Endothelial cell of umbilical vein (primary cell): ENCODE measurements at regions not wholly inside any gene's neighbourhood (a gene's known extent, or its start where the extent isn't known, plus 50 kb on each side); places are given as distances from the start of the nearest gene placed in this dataset.

Experiments
- BruUV-seq: library from RNA; stranded (reverse); fragments of 400-500 nt; replicated peaks from 2 replicates; lab custom pipeline; 2021; lab: Mats Ljungman, UMichigan
- CTCF ChIA-PET: fragments of 300-600, 350-600 bp; sonication (Branson Sonifier 250); formaldehyde crosslinking; loops from one replicate; lab custom pipeline; 2021; ENCODE audit warnings: antibody characterized with exemption, inconsistent platforms; lab: Charles Lee
- POLR2A ChIA-PET: fragments of 300-600, 350-600 bp; sonication (Branson Sonifier 250); formaldehyde crosslinking; loops from one replicate; lab custom pipeline; 2021; ENCODE audit warnings: antibody characterized with exemption, inconsistent platforms; lab: Charles Lee
- DNase-seq: peaks from one replicate; pipeline ENCODE4 v3.0.0-alpha.2; 2011; ENCODE audit warnings: low read depth, low spot score
- FAIRE-seq: peaks from 2 replicates; lab custom pipeline; 2011; peaks lifted over from hg19 to GRCh38; lab: Jason Lieb, UNC
- H2AFZ ChIP-seq: 2 replicates; pipeline ENCODE4 v1.6.0; 2012; ENCODE audit warnings: low read depth, low read length, control low read depth, inconsistent platforms
- H3K27ac ChIP-seq: 2 replicates; pipeline ENCODE4 v1.5.1; 2011; ENCODE audit warnings: low read depth, mild to moderate bottlenecking, control low read depth, low read length, moderate library complexity; ENCODE audit not compliant: insufficient read depth
- H3K27me3 ChIP-seq, 2 experiments: 2 replicates each; pipeline versions ENCODE4 v1.6.0 to v1.6.1; 2011; ENCODE audit warnings: low read length in 2 of 2, mixed read lengths in 1 of 2; ENCODE audit not compliant: control insufficient read depth in 2 of 2, insufficient read depth in 2 of 2
- H3K36me3 ChIP-seq, 2 experiments: 2 replicates in 1 of 2; 3 replicates in 1 of 2; pipeline ENCODE4 v1.5.1; 2011; ENCODE audit warnings: low read length in 2 of 2, mild to moderate bottlenecking in 1 of 2, moderate library complexity in 1 of 2; ENCODE audit not compliant: control insufficient read depth in 2 of 2, insufficient read depth in 2 of 2; ENCODE audit errors: extremely low read depth in 1 of 2
- H3K4me1 ChIP-seq: 3 replicates; pipeline ENCODE4 v1.5.1; 2011; ENCODE audit warnings: mild to moderate bottlenecking, low read length; ENCODE audit not compliant: control insufficient read depth, insufficient read depth; ENCODE audit errors: extremely low read depth
- H3K4me2 ChIP-seq: 2 replicates; pipeline ENCODE4 v1.6.1; 2011; ENCODE audit warnings: low read length, control low read depth, mixed read lengths; ENCODE audit not compliant: insufficient read depth
- H3K4me3 ChIP-seq, 3 experiments: fragments of 200-600 bp in 1 of 3; sonication (generic), shearing (Covaris generic) in 1 of 3; replicated peaks in 1 of 3; 2 replicates each; pipeline ENCODE4 v1.5.1; 2011 to 2016; ENCODE audit warnings: control low read depth in 3 of 3, low read length in 3 of 3, mild to moderate bottlenecking in 2 of 3, inconsistent platforms in 1 of 3, low read depth in 1 of 3, moderate library complexity in 1 of 3; ENCODE audit not compliant: insufficient read depth in 1 of 3
- H3K79me2 ChIP-seq: 2 replicates; pipeline ENCODE4 v1.6.0; 2012; ENCODE audit warnings: low read length, inconsistent platforms; ENCODE audit not compliant: control insufficient read depth, insufficient read depth
- H3K9ac ChIP-seq: replicated peaks from 2 replicates; pipeline ENCODE3; 2011; ENCODE audit warnings: low read length, control low read depth; ENCODE audit not compliant: insufficient read depth; ENCODE audit errors: extremely low read depth
- H3K9me1 ChIP-seq: replicated peaks from 3 replicates; pipeline ENCODE4 v1.6.0; 2011; ENCODE audit warnings: mild to moderate bottlenecking, low read length; ENCODE audit not compliant: control insufficient read depth, insufficient read depth; ENCODE audit errors: extremely low read depth
- H3K9me3 ChIP-seq: replicated peaks from 2 replicates; pipeline ENCODE4 v1.5.1; 2012; ENCODE audit warnings: low read length, inconsistent platforms; ENCODE audit not compliant: control insufficient read depth, insufficient read depth
- H4K20me1 ChIP-seq: replicated peaks from 2 replicates; pipeline ENCODE3; 2011; ENCODE audit warnings: mild to moderate bottlenecking, low read length; ENCODE audit not compliant: control insufficient read depth, insufficient read depth; ENCODE audit errors: extremely low read depth
- EZH2 ChIP-seq: IDR thresholded peaks from 2 replicates; pipeline ENCODE4 v1.6.1; 2012; ENCODE audit warnings: borderline replicate concordance, low read depth, mild to moderate bottlenecking, moderate library complexity, low read length, inconsistent platforms; ENCODE audit not compliant: severe bottlenecking
- FOS ChIP-seq: IDR thresholded peaks from 2 replicates; pipeline ENCODE4 v1.6.1; 2011; ENCODE audit warnings: mild to moderate bottlenecking, low read length, moderate library complexity, borderline replicate concordance; ENCODE audit not compliant: insufficient read depth
- GATA2 ChIP-seq: IDR thresholded peaks from 2 replicates; pipeline ENCODE4 v1.7.0; 2011; ENCODE audit warnings: low read depth, mild to moderate bottlenecking, moderate library complexity, mixed read lengths, low read length; ENCODE audit not compliant: insufficient read length, insufficient read depth
- JUN ChIP-seq: IDR thresholded peaks from 2 replicates; pipeline ENCODE4 v1.6.1; 2011; ENCODE audit warnings: borderline replicate concordance, low read depth; ENCODE audit not compliant: insufficient read length, insufficient read depth
- MYC ChIP-seq: IDR thresholded peaks from one replicate; pipeline ENCODE4 v1.6.1; 2011; ENCODE audit warnings: mild to moderate bottlenecking, low read depth, low read length
- POLR2A ChIP-seq: IDR thresholded peaks from 2 replicates; pipeline ENCODE4 v1.6.1; 2012; ENCODE audit warnings: low read depth, mild to moderate bottlenecking, control low read depth, low read length
- POLR2AphosphoS5 ChIP-seq: IDR thresholded peaks from 2 replicates; pipeline ENCODE4 v1.6.1; 2012; ENCODE audit warnings: low read depth, mild to moderate bottlenecking, control low read depth, low read length, moderate library complexity; ENCODE audit not compliant: insufficient read depth
- dilution Hi-C: fragments of 300-500 bp; cut with MboI; formaldehyde crosslinking; loops from one replicate; pipeline ENCODE4 v1.15.0; 2019; ENCODE audit warnings: low sequenced_read_pairs; ENCODE audit not compliant: extremely low pct_ligation_motif_present
- intact Hi-C: fragments of 100-400 bp; cut with micrococcal nuclease; formaldehyde crosslinking; loops from one replicate; pipeline ENCODE4 v1.10.0; 2022
- TF ChIP-seq, protein P1 (sequence below): IDR thresholded peaks from 2 replicates; pipeline ENCODE4 v1.6.1; 2011; ENCODE audit not compliant: insufficient read depth, insufficient read length
- TF ChIP-seq, protein P2 (sequence below), 2 donors: IDR thresholded peaks; 1 replicate in 1 of 2; 2 replicates in 1 of 2; pipeline ENCODE4 v1.5.1; 2011; ENCODE audit warnings: low read length in 2 of 2, mild to moderate bottlenecking in 2 of 2, moderate library complexity in 2 of 2, control low read depth in 1 of 2, inconsistent platforms in 1 of 2, low read depth in 1 of 2; ENCODE audit not compliant: insufficient read depth in 1 of 2; ENCODE audit errors: extremely low read depth in 1 of 2

DNA sequence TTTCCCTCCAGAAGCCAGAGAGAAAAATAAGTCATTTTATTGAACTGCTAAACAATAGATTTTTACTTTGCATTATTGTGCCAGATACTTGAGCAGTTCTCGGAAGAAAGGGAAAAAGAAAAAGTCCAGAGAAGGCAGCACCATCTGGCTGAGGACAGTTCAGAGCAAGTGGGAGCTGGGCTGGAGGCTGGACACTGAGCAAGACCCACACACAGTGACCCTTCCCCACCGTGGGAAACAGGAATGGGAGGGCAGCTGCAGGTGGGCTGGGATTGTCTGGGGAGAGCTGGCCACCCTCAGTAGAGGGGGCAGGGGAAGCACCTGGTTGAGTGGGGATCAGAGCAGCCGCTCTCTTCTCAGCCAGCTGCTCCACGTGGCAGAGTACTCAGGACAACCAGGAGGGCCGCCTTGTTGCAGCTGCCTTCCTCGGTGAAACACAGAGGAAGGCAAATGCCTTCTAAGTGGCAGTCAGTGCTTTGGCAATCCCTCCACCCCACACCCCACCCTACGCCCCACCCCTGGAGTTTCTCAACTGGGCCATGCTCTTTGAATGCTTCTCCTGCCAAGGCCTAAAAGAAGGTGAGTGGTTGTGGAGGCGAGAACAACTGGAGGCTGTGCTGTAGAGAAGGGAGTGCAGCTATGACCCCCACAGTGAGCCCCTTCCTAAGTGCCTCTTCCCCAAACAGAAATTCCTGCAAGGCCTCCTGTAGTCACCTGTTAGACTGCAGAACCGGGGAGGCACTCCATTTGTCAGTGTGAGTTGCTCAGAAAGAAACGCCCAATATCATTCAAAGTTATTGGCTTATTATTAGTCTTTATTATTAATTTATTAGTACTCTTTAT, 179.3 kb downstream of the ZIC5 start:
- no peaks in the 10 kb centered on the region for H3K79me2 ChIP-seq
- POLR2A ChIA-PET = no interaction called here
- H3K36me3 ChIP-seq = no peaks in the 10 kb centered on the region
- BruUV-seq = no TSS peak
- H3K9me1 ChIP-seq = no peaks in the 10 kb centered on the region
- FAIRE-seq = no peak
- H3K9ac ChIP-seq = no peak overlapping the region
- H3K27ac ChIP-seq = no peak overlapping the region
- TF ChIP-seq POLR2A (no peak), EZH2 (no peak), JUN (no peak), GATA2 (no peak), MYC (no peak), POLR2AphosphoS5 (no peak), FOS (no peak)
- TF ChIP-seq, protein P1, sequence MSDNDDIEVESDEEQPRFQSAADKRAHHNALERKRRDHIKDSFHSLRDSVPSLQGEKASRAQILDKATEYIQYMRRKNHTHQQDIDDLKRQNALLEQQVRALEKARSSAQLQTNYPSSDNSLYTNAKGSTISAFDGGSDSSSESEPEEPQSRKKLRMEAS = no peak
- TF ChIP-seq, protein P2, sequence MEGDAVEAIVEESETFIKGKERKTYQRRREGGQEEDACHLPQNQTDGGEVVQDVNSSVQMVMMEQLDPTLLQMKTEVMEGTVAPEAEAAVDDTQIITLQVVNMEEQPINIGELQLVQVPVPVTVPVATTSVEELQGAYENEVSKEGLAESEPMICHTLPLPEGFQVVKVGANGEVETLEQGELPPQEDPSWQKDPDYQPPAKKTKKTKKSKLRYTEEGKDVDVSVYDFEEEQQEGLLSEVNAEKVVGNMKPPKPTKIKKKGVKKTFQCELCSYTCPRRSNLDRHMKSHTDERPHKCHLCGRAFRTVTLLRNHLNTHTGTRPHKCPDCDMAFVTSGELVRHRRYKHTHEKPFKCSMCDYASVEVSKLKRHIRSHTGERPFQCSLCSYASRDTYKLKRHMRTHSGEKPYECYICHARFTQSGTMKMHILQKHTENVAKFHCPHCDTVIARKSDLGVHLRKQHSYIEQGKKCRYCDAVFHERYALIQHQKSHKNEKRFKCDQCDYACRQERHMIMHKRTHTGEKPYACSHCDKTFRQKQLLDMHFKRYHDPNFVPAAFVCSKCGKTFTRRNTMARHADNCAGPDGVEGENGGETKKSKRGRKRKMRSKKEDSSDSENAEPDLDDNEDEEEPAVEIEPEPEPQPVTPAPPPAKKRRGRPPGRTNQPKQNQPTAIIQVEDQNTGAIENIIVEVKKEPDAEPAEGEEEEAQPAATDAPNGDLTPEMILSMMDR (IDR thresholded peaks at IDR 0.05; ENCODE audit: extremely low read depth in 1 of 2, insufficient read depth in 1 of 2, low read depth in 1 of 2, low read length in 2 of 2) = no peak
- no peak for DNase-seq
- no peaks in the 10 kb centered on the region for H4K20me1 ChIP-seq
- intact Hi-C loops = no loop called here
- H3K4me2 ChIP-seq = no peak overlapping the region
- no peaks in the 10 kb centered on the region for H3K27me3 ChIP-seq
- H3K4me1 ChIP-seq = no peaks in the 10 kb centered on the region
- dilution Hi-C loops = no loop called here
- no peak overlapping the region for H2AFZ ChIP-seq
- H3K9me3 ChIP-seq = no peaks in the 10 kb centered on the region
- H3K4me3 ChIP-seq = no peak overlapping the region
- CTCF ChIA-PET = no interaction called here
